K562 (cell line): ENCODE measurements at regions not wholly inside any gene's neighbourhood (a gene's known extent, or its start where the extent isn't known, plus 50 kb on each side); places are given as distances from the start of the nearest gene placed in this dataset.

Experiments
- ATAC-seq: fragments of 200-7000 bp; cut with Tn5 transposase; 3 replicates; pipeline ENCODE4 v1.9.1; 2020; ENCODE audit warnings: moderate library complexity
- BruUV-seq: library from RNA; stranded (reverse); fragments of 400-500 nt; replicated peaks from 2 replicates; lab custom pipeline; 2021; lab: Mats Ljungman, UMichigan
- CTCF ChIA-PET: fragments of 300-600 bp; formaldehyde crosslinking; extraction: SDS; loops from one replicate; lab custom pipeline; 2021; ENCODE audit warnings: low intra/inter-chr PET ratio; lab: Yijun Ruan, JAX
- POLR2A ChIA-PET: fragments of 300-600, 350-650 bp; sonication (Branson Sonifier 250); formaldehyde crosslinking; extraction: SDS; loops from one replicate; lab custom pipeline; 2021; ENCODE audit warnings: antibody characterized with exemption, inconsistent platforms; lab: Yijun Ruan, JAX
- DNase-seq, 4 experiments: peaks; one replicate each; pipeline versions ENCODE4 v3.0.0 to v3.0.0-alpha.2; 2011 to 2018; ENCODE audit warnings: low spot score in 3 of 4, mixed read lengths in 3 of 4; ENCODE audit errors: extremely low read depth in 1 of 4
- FAIRE-seq: peaks from 2 replicates; lab custom pipeline; 2011; peaks lifted over from hg19 to GRCh38; lab: Jason Lieb, UNC
- H2AFZ ChIP-seq: 2 replicates; pipeline ENCODE4 v1.6.0; 2011; ENCODE audit warnings: low read depth, low read length, control low read depth, inconsistent platforms
- H3K27ac ChIP-seq: fragments of 200-600 bp; 3 replicates; pipeline ENCODE4 v1.8.0; 2011; ENCODE audit warnings: low read depth, mild to moderate bottlenecking, control low read depth, inconsistent platforms, low read length, moderate library complexity, mixed read lengths; ENCODE audit errors: extremely low read depth
- H3K27me3 ChIP-seq, 2 experiments: fragments of 300-600 bp in 1 of 2; 2 replicates in 1 of 2; 3 replicates in 1 of 2; pipeline versions ENCODE4 v1.6.0 to v1.8.0; 2011; ENCODE audit warnings: inconsistent platforms in 2 of 2, low read length in 2 of 2, mild to moderate bottlenecking in 1 of 2, mixed read lengths in 1 of 2, moderate library complexity in 1 of 2; ENCODE audit not compliant: control insufficient read depth in 2 of 2, insufficient read depth in 2 of 2
- H3K36me3 ChIP-seq: fragments of 300-600 bp; 3 replicates; pipeline ENCODE4 v1.8.0; 2011; ENCODE audit warnings: mild to moderate bottlenecking, low read length, inconsistent platforms; ENCODE audit not compliant: control insufficient read depth, insufficient read depth
- H3K4me1 ChIP-seq, 2 experiments: fragments of 200-600 bp in 1 of 2; replicated peaks in 1 of 2; 2 replicates in 1 of 2; 3 replicates in 1 of 2; pipeline versions ENCODE4 v1.5.1 to v1.8.0; 2011; ENCODE audit warnings: inconsistent platforms in 2 of 2, low read length in 2 of 2, mild to moderate bottlenecking in 1 of 2, mixed read lengths in 1 of 2, moderate library complexity in 1 of 2; ENCODE audit not compliant: control insufficient read depth in 2 of 2, insufficient read depth in 2 of 2
- H3K4me2 ChIP-seq: 2 replicates; pipeline ENCODE4 v1.6.1; 2011; ENCODE audit warnings: low read length, control low read depth, inconsistent platforms, mixed read lengths; ENCODE audit not compliant: insufficient read depth
- H3K4me3 ChIP-seq: fragments of 200-600 bp; sonication (generic), shearing (Covaris generic); 2 replicates; pipeline ENCODE4 v1.5.1; 2016; ENCODE audit warnings: control low read depth, inconsistent platforms
- H3K79me2 ChIP-seq: fragments of 200-600 bp; 3 replicates; pipeline ENCODE4 v1.8.0; 2011; ENCODE audit warnings: low read length, inconsistent platforms; ENCODE audit not compliant: control insufficient read depth, insufficient read depth
- H3K9ac ChIP-seq, 2 experiments: 2 replicates each; pipeline versions ENCODE4 v1.6.0 to v1.6.1; 2011; ENCODE audit warnings: low read depth in 2 of 2, low read length in 2 of 2, control low read depth in 1 of 2, inconsistent platforms in 1 of 2, mild to moderate bottlenecking in 1 of 2, mixed read lengths in 1 of 2; ENCODE audit not compliant: insufficient read depth in 1 of 2
- H3K9me1 ChIP-seq: one replicate; pipeline ENCODE4 v1.6.0; 2011; ENCODE audit warnings: inconsistent platforms, mild to moderate bottlenecking, low read length, moderate library complexity; ENCODE audit not compliant: control insufficient read depth, insufficient read depth
- H3K9me3 ChIP-seq: replicated peaks from 2 replicates; pipeline ENCODE4 v1.5.1; 2011; ENCODE audit warnings: low read depth, low read length, inconsistent platforms; ENCODE audit not compliant: control insufficient read depth, insufficient read depth
- H4K20me1 ChIP-seq: replicated peaks from 2 replicates; pipeline ENCODE4 v1.6.1; 2011; ENCODE audit warnings: low read length, inconsistent platforms, mixed read lengths; ENCODE audit not compliant: control insufficient read depth, insufficient read depth
- CHAMP1 ChIP-seq: fragments of 450-650 bp; IDR thresholded peaks from 2 replicates; pipeline ENCODE4 v1.6.1; 2016; ENCODE audit warnings: mild to moderate bottlenecking
- E2F1 ChIP-seq: sonication (generic); formaldehyde crosslinking; IDR thresholded peaks from 2 replicates; pipeline ENCODE4 v1.8.1; 2023; ENCODE audit warnings: mild to moderate bottlenecking, missing genetic modification reagents, moderate library complexity
- RBBP5 ChIP-seq: fragments of 200-600 bp; sonication (generic); IDR thresholded peaks from 2 replicates; pipeline ENCODE4 v1.6.1; 2012; ENCODE audit warnings: borderline replicate concordance, mild to moderate bottlenecking, low read length, control low read depth, inconsistent platforms; ENCODE audit not compliant: insufficient read depth, poor library complexity, severe bottlenecking
- WGBS: fragments of 100-300 bp; shearing (Covaris generic); methylation state at CpG from one replicate; pipeline ENCODE4 v1.1.6; 2016; ENCODE audit warnings: low coverage, mixed read lengths; ENCODE audit not compliant: insufficient coverage; ENCODE audit errors: missing lambda C conversion rate; 5-methylcytosine and 5-hydroxymethylcytosine counted together
- in situ Hi-C: fragments of 300-500 bp; cut with MboI; formaldehyde crosslinking; loops from 4 replicates; pipeline ENCODE4 v1.15.0; 2018; ENCODE audit warnings: inconsistent platforms, mixed read lengths
- intact Hi-C: fragments of 100-400 bp; cut with micrococcal nuclease; formaldehyde crosslinking; loops from 2 replicates; pipeline ENCODE4 v1.14.2; 2022

- Histone ChIP-seq H3K4me3 (no peak overlapping the region), H3K9ac (no peak overlapping the region; a peak in 1 of 4 replicates), H3K4me2 (no peak overlapping the region), H3K27me3 (peaks cover 0 to 7% of the 10 kb centered on the region in 2 experiments; a peak in 2 of 5 replicates), H3K9me3 (no peaks in the 10 kb centered on the region), H3K36me3 (no peaks in the 10 kb centered on the region), H3K9me1 (no peaks in the 10 kb centered on the region), H3K79me2 (no peaks in the 10 kb centered on the region), H2AFZ (no peak overlapping the region), H3K4me1 (no peaks in the 10 kb centered on the region; a peak in 1 of 5 replicates), H3K27ac (no peak overlapping the region), H4K20me1 (no peaks in the 10 kb centered on the region)
- POLR2A ChIA-PET = no interaction called here
- DNase-seq (no peak), FAIRE-seq (no peak), ATAC-seq (no peak)
- WGBS = under 1% methylated on average over 15 of the region's 15 CpGs
- no peak for TF ChIP-seq CHAMP1
- no peak for TF ChIP-seq E2F1 (CRISPR knock-in tag)
- TF ChIP-seq RBBP5 = no peak
- intact Hi-C loops = no loop called here
- in situ Hi-C loops = no loop called here
- no TSS peak for BruUV-seq
- CTCF ChIA-PET = no interaction called here
Observed at GRCh38 chr7:45399069-45399468, 175.1 kb upstream of the ADCY1 start.
